T-helper 1 cell treated with Interleukin-12 subunit alpha and Interleukin-12 subunit beta and Interleukin-4 antibody, amounts not matched to agents 30 ng/mL and 1 ng/mL, for 36 hours (primary cell): ENCODE measurements at regions not wholly inside any gene's neighbourhood (a gene's known extent, or its start where the extent isn't known, plus 50 kb on each side); places are given as distances from the start of the nearest gene placed in this dataset.

Source experiments
- intact Hi-C: fragments of 100-400 bp; cut with micrococcal nuclease; formaldehyde crosslinking; loops from one replicate; pipeline ENCODE4 v1.15.1; 2024

GRCh38 chr10:113360870-113361269, 192.0 kb upstream of the HABP2 start:
- intact Hi-C loops, result no loop called here

DNA sequence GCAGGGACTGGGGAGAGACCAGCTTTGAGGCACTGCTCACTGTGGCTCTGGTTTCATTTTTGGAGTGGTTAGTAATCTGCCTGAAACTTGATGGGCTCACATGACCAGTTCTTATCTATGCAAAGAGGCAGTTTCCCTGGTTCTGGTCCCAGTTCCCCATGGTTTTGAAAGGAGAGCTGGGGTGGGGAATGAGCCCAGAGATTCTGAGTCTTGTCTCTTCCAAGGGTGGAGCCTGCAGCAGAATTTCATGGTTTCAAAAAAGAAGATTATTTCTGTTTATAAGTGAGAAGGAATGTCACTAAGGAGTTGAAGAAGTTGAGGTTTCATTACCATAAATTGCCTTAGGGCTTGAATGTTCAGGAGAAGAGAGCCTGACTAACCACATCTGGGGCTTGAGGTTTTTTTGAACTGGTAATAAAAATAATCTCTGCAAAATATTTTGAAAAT, 190.2 kb upstream of the HABP2 start:
- intact Hi-C loops, result no loop called here

GRCh38 chr10:113364227-113364626, 188.6 kb upstream of the HABP2 start:
- intact Hi-C loops, result no loop called here

DNA sequence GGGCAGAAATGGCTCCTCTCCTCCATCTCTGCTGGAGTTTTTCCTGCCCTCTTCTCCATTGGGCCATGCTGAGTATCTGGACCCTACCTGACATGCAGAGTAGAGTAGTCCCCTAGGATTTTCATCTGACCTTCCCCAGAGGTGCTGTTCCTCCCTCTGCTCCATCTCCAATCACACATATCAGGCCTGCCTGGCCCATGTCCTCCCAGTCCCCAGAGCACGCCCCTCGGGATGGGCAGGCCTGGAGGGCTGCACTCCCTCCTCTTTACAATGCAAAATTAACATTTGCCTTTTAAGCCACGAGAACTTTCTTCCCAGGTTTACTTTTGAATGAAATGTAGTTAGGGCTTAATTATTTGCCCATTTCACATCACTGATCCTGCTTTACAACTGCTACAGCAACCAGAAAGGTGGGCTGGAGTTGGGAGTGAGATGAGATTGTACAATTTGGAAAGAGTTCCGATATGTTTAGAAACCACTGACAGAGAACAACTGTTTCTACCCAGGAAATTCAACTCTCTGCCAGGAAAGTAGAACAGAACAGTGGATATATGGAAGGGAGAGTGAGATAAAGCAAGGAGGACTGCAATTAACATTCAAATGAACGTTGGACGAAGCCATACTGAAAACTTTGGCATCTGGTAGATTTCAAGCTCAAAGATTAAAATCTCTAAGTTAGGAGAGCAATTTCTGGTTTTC, 184.0 kb upstream of the HABP2 start:
- intact Hi-C loops, result no loop called here

- intact Hi-C loops, result no loop called here
These were observed 183.5 kb upstream of the HABP2 start for GRCh38 chr10:113369365-113369694.

DNA sequence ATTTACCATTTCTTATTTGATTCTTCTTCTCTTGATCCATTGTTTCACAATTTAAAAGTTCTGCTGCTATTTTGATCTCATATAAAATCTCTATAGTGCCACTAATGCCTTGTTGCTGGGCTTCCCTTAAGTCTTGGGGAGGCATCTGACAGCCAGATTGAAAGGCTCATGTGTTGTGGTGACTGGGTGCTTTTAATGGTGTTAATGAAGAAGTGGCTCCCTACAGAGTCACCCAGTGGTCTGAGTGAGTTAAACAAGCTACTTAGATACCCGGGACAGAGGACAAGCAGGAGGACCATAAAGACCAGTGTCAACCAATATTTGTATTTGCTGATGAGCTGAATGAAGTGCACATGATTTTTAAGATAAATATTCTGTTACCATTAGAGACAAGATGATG, 176.4 kb upstream of the HABP2 start:
- intact Hi-C loops, result no loop called here

- intact Hi-C loops, result no loop called here
These were observed 173.8 kb upstream of the HABP2 start for GRCh38 chr10:113379091-113379490.

DNA sequence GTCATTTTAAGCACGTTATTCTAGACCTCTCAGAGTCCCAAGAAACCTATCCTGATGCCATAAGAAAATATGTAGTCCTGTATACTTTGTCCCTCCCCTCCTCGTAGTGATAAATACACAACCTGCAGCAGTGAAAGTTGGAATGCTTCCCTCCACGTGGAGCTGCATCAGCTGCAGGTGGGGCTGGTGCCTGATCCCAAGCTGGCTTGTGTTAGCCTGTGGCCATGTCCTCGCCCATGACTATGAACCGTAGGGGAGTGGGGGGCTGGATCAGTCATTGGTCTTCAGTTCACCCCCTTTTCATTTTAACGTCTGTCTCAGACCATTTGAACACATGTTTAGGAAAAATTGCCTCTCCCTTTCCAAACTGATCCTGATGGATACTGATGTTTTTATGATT, 171.4 kb upstream of the HABP2 start:
- intact Hi-C loops, result loop anchor here (10.0 kb wide), 1 partner anchor 257 kb away; no protein-coding TSS in a partner anchor

DNA sequence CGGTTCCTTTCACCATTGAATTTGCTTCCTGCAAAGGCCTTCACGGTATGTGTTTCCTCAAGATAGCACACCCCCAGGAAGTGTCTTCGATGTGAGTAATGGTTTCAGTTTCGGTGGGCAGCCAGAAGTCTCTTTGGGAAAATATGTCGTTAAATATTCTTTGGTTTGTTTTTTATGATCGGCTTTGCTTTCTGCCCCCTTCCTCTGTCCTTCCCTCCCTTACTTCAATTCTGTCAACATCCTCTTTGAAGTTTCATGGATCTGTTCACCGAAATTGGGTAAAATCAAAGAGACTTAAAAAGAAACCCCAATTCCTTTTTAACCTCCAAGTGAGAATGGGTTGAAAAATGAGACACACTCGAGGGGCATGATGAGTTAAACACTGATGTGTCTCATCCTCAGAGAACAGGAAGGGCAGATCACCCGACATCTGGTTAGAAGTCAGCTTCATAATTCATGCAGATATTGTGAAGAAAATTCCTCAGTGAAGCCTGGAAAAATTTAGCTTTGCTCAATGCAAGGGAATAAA, 170.8 kb upstream of the HABP2 start:
- intact Hi-C loops, result loop anchor here (10.0 kb wide), 1 partner anchor 257 kb away; no protein-coding TSS in a partner anchor

DNA sequence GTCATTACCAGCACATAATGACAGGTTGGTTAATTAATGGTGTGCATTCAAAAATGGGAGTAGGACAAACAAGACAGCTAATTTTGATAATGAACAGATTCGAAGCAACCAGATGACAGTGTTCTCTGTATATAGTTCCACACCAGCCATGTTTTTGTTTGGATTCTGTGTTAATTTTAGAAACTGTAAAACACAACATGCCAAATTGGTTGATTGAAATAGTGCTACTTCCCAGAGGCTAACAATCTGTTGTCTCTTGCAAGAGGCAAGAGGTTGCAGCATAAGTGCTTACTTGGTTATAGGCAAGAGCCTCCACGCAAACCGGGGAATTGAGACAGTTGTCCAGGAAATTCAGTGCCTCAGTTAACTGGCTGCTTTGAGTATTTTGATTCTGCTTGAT, 170.2 kb upstream of the HABP2 start:
- intact Hi-C loops, result loop anchor here (10.0 kb wide), 1 partner anchor 258 kb away; no protein-coding TSS in a partner anchor

DNA sequence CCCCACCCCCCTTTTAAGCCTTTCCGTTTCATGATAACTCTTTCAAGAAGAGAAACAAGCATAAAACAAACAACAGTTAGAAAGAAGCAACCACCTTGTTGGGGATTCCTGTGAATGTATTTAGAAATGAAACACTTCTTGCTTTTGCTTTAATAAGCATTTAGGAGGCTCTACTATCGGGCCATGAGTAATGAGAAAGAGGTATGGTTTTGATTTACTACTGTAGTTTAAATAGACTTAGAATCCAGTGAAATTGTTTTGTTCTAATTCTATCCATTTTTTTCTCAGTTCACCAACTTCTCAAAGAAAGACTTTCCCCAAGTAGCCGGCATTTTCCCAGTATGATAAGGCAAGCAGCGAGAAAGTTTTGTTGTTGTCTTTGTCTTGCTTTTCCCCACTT, 168.7 kb upstream of the HABP2 start:
- intact Hi-C loops, result loop anchor here (1.0 to 10.0 kb wide), 3 partner anchors 179 to 911 kb away; no protein-coding TSS in a partner anchor

- intact Hi-C loops, result loop anchor here (1.0 to 10.0 kb wide), 4 partner anchors 84 to 913 kb away; no protein-coding TSS in a partner anchor
These were observed 167.5 kb upstream of the HABP2 start for GRCh38 chr10:113385021-113385999.

DNA sequence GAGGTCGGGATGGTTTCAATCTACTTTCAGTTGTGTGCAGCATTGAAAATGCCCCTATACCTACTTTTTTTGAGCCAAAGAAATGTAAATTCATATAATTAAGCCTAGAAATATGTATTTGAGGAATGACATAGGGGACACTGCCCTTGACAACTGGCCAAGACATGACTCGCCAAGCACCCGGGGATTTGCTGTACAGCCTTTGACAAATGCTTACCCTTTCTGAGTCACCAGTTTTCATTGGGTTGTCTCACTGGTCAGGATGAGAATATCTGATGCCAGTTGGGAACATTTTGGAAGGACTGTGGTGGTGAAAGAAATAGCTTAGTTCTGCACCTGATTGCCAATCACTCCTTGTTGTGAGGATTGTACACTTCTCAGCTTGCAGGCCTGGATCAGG, 166.8 kb upstream of the HABP2 start:
- intact Hi-C loops, result loop anchor here (10.0 kb wide), 1 partner anchor 261 kb away; no protein-coding TSS in a partner anchor

DNA sequence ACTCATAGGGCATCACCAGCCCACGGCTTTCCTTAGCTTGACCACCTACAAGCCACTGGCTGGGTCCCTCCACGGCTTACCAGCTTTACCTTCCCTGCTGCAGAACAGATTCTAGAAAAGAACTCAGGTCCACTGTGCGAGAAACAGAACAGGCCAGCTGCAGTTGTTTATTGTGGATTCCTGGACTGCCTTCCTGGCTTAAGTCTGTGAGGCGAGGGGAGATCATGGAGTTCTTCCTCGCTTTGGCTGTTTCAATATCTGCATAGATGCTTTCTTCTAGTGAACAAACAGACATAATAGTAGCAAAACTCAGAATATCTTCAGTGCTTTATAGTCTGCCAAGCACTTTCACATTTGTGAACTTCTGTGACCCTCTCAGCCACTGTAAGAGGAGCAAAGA, 162.9 kb upstream of the HABP2 start:
- intact Hi-C loops, result loop anchor here (10.0 kb wide), 1 partner anchor 265 kb away; no protein-coding TSS in a partner anchor

DNA sequence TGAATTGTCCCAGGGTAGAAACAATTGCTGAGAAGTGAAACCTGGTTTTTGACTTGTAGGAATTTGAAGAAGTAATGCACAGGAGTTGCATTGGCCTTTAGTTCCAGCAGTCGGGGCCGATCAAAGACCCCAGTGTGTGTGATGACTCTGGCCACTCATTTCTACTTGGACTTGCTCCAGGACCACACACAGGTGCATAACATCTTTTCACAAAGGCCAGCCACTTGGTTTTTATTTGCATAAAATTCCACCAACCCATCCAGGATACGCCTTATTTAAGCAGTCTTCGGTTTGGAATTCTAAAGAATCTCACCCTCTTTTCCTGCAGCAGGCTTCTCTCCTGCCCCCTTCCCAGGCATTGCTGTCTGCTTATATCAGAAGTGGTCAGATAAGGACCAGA, 162.0 kb upstream of the HABP2 start:
- intact Hi-C loops, result no loop called here

- intact Hi-C loops, result no loop called here
These were observed 155.8 kb upstream of the HABP2 start for GRCh38 chr10:113397047-113397446.

- intact Hi-C loops, result no loop called here
These were observed 153.8 kb upstream of the HABP2 start for GRCh38 chr10:113399065-113399464.

DNA sequence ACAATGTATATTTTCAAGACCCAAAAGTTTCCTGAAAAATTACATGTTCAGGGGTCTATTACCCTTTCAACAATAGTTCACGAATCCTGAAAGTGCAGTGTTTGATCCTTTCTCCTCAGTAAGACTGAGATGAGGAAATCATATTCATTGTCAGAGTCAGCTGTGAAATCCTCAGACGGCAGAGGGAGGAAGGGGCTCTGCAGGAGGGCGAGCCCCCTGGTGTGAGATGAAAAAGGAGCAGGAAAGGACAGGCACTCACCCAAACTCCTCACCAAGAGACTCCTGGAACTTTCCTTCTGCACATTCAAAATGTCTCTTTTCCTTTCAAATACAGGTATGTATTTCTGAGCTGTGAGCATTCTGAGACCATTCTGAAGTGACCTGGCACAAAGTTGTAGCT, 150.3 kb upstream of the HABP2 start:
- intact Hi-C loops, result loop anchor here (5.0 kb wide), 1 partner anchor 50 kb away; no protein-coding TSS in a partner anchor

GRCh38 chr10:113407218-113407617, 145.6 kb upstream of the HABP2 start:
- intact Hi-C loops, result no loop called here

DNA sequence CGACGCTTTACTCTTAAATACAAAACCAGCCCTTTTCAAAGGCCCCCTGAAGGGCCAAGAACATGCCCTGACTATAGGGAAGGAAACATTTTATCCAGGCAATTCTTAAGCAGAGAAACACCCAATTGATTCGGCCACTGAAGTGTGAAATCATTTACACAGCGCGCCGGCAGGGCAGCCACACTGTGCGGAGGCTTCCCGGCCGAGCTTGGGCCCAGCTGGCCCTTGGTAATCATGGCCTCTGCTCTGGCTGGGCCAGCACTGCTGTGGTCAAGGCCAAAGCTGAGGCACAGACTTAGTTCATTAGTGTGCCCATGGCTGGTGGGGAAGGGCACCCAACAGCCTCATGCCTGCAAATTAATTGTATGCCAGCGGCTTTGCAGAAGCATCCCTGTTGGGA, 143.7 kb upstream of the HABP2 start:
- intact Hi-C loops, result no loop called here

DNA sequence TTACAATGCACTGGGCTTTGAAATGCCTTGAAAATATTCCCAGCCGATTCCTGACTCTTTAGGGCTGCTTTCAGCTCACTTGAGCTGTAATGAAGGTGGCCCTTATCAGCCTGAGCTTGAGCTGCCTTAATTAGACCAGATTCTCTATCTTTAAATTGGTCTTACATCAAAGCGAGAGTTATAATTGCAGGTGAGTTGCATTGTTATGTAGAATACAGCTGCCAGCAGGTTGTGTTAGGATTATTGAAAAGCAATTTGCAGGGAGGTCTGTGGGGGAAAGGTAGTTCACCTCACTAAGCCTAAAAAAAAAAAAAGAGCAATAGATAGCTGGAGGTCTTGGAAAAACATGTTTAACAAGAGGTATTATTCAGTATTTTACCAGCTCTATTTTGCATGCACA, 142.2 kb upstream of the HABP2 start:
- intact Hi-C loops, result no loop called here

DNA sequence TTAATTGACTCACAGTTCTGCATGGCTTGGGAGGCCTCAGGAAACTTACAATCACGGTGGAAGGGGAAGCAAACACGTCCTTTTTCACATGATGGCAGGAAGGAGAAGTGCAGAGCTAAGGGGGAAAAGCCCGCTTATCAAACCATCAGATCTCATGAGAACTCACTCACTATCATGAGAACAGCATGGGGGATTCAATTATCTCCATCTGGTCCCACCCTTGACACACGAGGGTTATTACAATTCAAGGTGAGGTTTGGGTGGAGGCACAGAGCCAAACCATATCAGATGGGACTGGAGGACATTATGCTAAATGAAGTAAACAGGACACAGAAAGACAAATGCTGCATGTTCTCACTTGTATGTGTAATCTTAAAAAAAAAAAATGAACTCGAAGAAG, 141.4 kb upstream of the HABP2 start:
- intact Hi-C loops, result no loop called here
